ENCODE measurements at regions not wholly inside any gene's neighbourhood (a gene's known extent, or its start where the extent isn't known, plus 50 kb on each side); places are given as distances from the start of the nearest gene placed in this dataset.
"Not testable (repeated sequence)": the region's sequence is repeated elsewhere in the genome, so short reads cannot be mapped to it uniquely, and the experiment has no call there.

- H3K27ac Mint-ChIP-seq; H3K36me3 Mint-ChIP-seq (ENCODE audit: low read depth); H3K4me3 Mint-ChIP-seq; H3K9me3 Mint-ChIP-seq; H3K27me3 Mint-ChIP-seq (ENCODE audit: low read depth); DNase-seq (ENCODE audit: low spot score); H3K4me1 Mint-ChIP-seq (ENCODE audit: low read depth): not testable (repeated sequence)
These were observed 150.7 kb upstream of the FOXA2 start for GRCh38 chr20:22734946-22735647.

GRCh38 chr20:22740829-22741228, 156.5 kb upstream of the FOXA2 start:
- Mint-ChIP-seq H3K27me3 (ENCODE audit: low read depth) (no peaks in the 10 kb centered on the region), H3K27ac (no peak overlapping the region), H3K36me3 (ENCODE audit: low read depth) (no peaks in the 10 kb centered on the region), H3K4me3 (no peak overlapping the region), H3K9me3 (peaks cover 4% of the 10 kb centered on the region), H3K4me1 (ENCODE audit: low read depth) (no peaks in the 10 kb centered on the region)
- DNase-seq (ENCODE audit: low spot score) = no peak

- DNase-seq (ENCODE audit: low spot score) = no peak
- Mint-ChIP-seq H3K36me3 (ENCODE audit: low read depth) (no peaks in the 10 kb centered on the region), H3K9me3 (no peaks in the 10 kb centered on the region), H3K4me1 (ENCODE audit: low read depth) (no peaks in the 10 kb centered on the region), H3K27ac (no peak overlapping the region), H3K27me3 (ENCODE audit: low read depth) (no peaks in the 10 kb centered on the region), H3K4me3 (no peak overlapping the region)
These were observed 160.2 kb upstream of the FOXA2 start for GRCh38 chr20:22744341-22745193.

- H3K4me3 Mint-ChIP-seq = no peak overlapping the region
- H3K4me1 Mint-ChIP-seq (ENCODE audit: low read depth) = no peaks in the 10 kb centered on the region
- H3K27me3 Mint-ChIP-seq (ENCODE audit: low read depth) = no peaks in the 10 kb centered on the region
- no peaks in the 10 kb centered on the region for H3K9me3 Mint-ChIP-seq
- H3K27ac Mint-ChIP-seq = no peak overlapping the region
- DNase-seq (ENCODE audit: low spot score) = no peak
- H3K36me3 Mint-ChIP-seq (ENCODE audit: low read depth) = no peaks in the 10 kb centered on the region
These were observed 160.8 kb upstream of the FOXA2 start for GRCh38 chr20:22745194-22745500.

- H3K4me3 Mint-ChIP-seq = no peak overlapping the region
- no peaks in the 10 kb centered on the region for H3K4me1 Mint-ChIP-seq (ENCODE audit: low read depth)
- no peaks in the 10 kb centered on the region for H3K27me3 Mint-ChIP-seq (ENCODE audit: low read depth)
- H3K36me3 Mint-ChIP-seq (ENCODE audit: low read depth) = no peaks in the 10 kb centered on the region
- no peak for DNase-seq (ENCODE audit: low spot score)
- no peak overlapping the region for H3K27ac Mint-ChIP-seq
- H3K9me3 Mint-ChIP-seq = no peaks in the 10 kb centered on the region
These were observed 162.6 kb upstream of the FOXA2 start for GRCh38 chr20:22746957-22747356.

- Mint-ChIP-seq H3K9me3 (no peaks in the 10 kb centered on the region), H3K27ac (no peak overlapping the region), H3K4me1 (ENCODE audit: low read depth) (no peaks in the 10 kb centered on the region), H3K4me3 (no peak overlapping the region), H3K36me3 (ENCODE audit: low read depth) (no peaks in the 10 kb centered on the region), H3K27me3 (ENCODE audit: low read depth) (no peaks in the 10 kb centered on the region)
- DNase-seq (ENCODE audit: low spot score) = no peak
These were observed 168.0 kb upstream of the FOXA2 start for GRCh38 chr20:22752324-22752723.

DNA sequence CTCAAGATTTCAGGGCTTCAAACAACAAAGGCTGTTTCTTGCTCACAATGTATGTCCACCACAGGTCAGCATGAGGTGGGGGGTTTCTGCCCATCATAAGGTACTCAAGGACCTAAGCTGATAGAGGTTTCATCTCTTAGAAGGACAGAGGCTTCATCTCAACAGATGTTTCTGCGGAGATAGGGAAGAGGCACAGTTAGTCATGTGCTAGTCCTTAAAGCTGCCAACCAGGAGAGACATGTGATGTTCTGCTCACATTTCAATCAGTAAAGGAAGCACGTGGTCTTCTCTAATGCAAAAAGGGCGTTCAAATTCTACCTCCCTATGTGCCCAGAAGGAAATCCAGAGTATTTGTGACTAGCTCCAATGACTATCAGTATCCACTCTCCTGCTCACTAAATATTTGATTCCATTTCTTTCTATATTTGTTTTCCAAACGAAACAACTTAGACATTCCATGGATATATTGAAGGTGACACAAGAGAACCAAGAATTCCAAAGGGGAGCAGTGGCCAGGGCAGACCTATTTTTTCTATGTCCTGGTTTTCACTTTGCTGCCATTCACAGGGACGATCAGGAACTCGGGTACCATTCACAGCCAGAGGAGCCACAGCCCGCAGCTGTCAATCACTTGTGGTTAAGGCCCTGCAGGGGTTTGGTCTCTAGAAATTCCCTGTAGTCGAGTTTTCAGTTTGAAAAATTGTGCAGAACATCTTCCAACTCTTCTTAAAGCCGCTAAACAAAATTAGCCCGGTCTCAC, 173.2 kb upstream of the FOXA2 start:
- Mint-ChIP-seq H3K36me3 (ENCODE audit: low read depth) (no peaks in the 10 kb centered on the region), H3K9me3 (no peaks in the 10 kb centered on the region), H3K4me3 (no peak overlapping the region), H3K4me1 (ENCODE audit: low read depth) (no peaks in the 10 kb centered on the region), H3K27ac (no peak overlapping the region), H3K27me3 (ENCODE audit: low read depth) (no peaks in the 10 kb centered on the region)
- DNase-seq (ENCODE audit: low spot score) = no peak

GRCh38 chr20:22758815-22759214, 174.4 kb upstream of the FOXA2 start:
- Mint-ChIP-seq H3K4me3 (no peak overlapping the region), H3K4me1 (ENCODE audit: low read depth) (no peaks in the 10 kb centered on the region), H3K36me3 (ENCODE audit: low read depth) (no peaks in the 10 kb centered on the region), H3K27me3 (ENCODE audit: low read depth) (no peaks in the 10 kb centered on the region), H3K9me3 (no peaks in the 10 kb centered on the region), H3K27ac (no peak overlapping the region)
- DNase-seq (ENCODE audit: low spot score) = no peak

GRCh38 chr20:22762576-22763256, 178.3 kb upstream of the FOXA2 start:
- DNase-seq (ENCODE audit: low spot score) = no peak
- Mint-ChIP-seq H3K36me3 (ENCODE audit: low read depth) (no peaks in the 10 kb centered on the region), H3K27ac (no peak overlapping the region), H3K4me1 (ENCODE audit: low read depth) (no peaks in the 10 kb centered on the region), H3K27me3 (ENCODE audit: low read depth) (no peaks in the 10 kb centered on the region), H3K4me3 (no peak overlapping the region), H3K9me3 (no peaks in the 10 kb centered on the region)

DNA sequence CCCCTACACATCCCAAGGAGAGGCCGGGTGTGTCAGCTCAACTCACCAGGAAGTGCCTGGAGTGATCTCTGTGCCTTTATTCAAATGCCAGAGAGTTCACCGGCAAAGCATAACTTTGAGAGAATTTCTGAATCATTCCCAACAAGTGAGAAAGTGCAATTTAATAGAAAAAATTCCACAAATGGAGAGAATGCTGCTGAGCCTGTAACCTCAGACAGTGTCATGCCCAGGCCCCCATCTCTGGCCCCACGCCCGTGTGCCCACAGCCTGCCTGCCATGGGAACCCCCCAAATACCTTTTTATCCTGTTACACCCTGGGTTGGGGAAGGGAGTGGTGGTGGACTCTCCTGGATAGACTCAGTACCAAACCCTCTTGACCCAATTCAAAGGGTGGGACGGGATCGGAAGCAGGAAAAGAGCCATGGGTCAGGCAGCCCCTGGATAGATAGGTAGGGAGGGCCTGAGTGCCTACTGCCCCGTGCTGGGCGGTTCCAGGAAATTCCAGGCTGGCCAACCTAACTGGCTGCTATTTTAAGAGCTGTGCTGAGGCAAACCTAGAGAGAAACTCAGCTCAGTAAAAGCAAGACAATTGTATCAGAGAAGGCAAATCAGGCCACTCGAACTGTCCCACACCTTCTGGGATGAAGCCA, 179.0 kb upstream of the FOXA2 start:
- Mint-ChIP-seq H3K36me3 (ENCODE audit: low read depth) (no peaks in the 10 kb centered on the region), H3K9me3 (no peaks in the 10 kb centered on the region)
- DNase-seq (ENCODE audit: low spot score) = no peak

DNA sequence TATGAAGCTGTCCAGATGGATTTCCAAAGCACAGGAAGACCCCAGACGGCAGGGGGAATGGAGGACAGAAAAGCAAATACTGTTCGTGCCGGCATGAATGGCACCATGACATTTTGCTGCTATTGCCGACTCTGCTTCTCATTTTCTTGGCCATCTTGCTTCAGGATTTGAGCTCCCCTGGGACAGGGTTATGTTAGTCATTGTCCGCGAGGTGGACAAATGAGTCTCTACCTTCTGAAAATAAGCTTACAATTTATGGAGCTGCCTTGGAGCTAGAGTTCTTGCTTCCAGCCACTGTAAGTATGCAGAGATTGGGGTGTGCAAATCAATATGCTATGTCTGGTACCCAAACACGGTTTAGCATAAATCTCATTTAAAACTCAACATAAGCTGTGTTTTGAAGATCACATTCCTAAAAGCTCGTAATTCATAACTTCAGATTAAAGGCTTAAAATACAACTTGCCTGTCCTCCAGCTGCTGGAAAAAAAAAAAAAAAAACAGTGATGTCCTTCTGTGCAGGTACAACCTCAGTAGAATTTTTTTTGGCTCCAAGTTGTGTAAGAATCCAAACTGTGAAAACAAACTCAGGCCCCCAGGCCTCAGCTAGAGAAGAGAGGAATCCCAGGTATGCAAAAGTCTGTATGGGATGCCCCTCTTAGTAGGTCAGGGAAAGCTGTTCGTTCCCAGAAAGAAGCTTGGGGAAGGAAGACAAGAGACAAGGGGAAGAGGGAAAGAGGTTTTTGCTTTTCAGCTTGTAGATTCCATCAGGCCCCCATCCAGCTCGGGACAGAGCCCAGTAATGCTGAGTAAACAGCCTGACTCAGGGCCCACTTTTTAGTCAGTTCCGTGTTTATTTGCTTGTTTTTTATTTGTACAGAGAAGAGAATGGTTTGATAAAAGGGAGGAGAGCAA, 184.2 kb upstream of the FOXA2 start:
- Mint-ChIP-seq H3K36me3 (ENCODE audit: low read depth) (no peaks in the 10 kb centered on the region), H3K9me3 (no peaks in the 10 kb centered on the region), H3K27me3 (ENCODE audit: low read depth) (no peaks in the 10 kb centered on the region), H3K4me1 (ENCODE audit: low read depth) (no peaks in the 10 kb centered on the region), H3K27ac (no peak overlapping the region), H3K4me3 (no peak overlapping the region)
- DNase-seq (ENCODE audit: low spot score) = no peak

More for the DNA sequence above, 179.0 kb upstream of the FOXA2 start:
- H3K4me1 Mint-ChIP-seq (ENCODE audit: low read depth) = no peaks in the 10 kb centered on the region
- no peak overlapping the region for H3K4me3 Mint-ChIP-seq
- H3K27ac Mint-ChIP-seq = no peak overlapping the region
- H3K27me3 Mint-ChIP-seq (ENCODE audit: low read depth) = no peaks in the 10 kb centered on the region

DNA sequence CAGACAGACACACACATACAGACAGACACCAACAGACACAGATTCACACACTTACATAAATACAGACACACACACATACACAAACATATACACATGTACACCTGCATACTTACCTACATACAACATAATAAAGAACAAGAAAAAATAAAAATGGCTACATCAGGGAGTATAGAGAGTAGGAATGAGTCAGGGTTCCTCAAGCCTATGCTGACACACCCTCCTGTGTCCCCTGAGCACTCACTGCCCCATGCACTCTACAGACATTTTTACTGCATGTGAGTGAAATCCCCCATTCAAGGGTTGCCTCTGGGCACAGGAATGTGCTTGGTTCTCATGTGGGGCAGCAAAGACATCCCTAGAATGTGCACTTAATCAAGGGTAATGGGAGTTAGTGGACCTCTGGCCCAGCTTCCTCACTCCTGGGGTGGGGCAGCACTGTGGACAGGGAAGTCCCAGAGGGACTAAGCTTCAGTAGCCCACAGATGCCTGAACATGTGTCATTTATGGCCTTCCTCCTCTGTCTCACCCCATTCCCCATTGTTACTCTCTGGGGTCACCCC, 185.9 kb upstream of the FOXA2 start:
- H3K27ac Mint-ChIP-seq = no peak overlapping the region
- no peaks in the 10 kb centered on the region for H3K36me3 Mint-ChIP-seq (ENCODE audit: low read depth)
- no peak overlapping the region for H3K4me3 Mint-ChIP-seq
- no peaks in the 10 kb centered on the region for H3K4me1 Mint-ChIP-seq (ENCODE audit: low read depth)
- H3K9me3 Mint-ChIP-seq = no peaks in the 10 kb centered on the region
- no peak for DNase-seq (ENCODE audit: low spot score)
- H3K27me3 Mint-ChIP-seq (ENCODE audit: low read depth) = no peaks in the 10 kb centered on the region

All from T-helper 2 cell treated with Interferon-gamma antibody and Interleukin-4, amounts not matched to agents 5 μg/mL and 100 μg/mL, for 36 hours (primary cell).